ENCODE measurements at regions not wholly inside any gene's neighbourhood (a gene's known extent, or its start where the extent isn't known, plus 50 kb on each side); places are given as distances from the start of the nearest gene placed in this dataset.

DNA sequence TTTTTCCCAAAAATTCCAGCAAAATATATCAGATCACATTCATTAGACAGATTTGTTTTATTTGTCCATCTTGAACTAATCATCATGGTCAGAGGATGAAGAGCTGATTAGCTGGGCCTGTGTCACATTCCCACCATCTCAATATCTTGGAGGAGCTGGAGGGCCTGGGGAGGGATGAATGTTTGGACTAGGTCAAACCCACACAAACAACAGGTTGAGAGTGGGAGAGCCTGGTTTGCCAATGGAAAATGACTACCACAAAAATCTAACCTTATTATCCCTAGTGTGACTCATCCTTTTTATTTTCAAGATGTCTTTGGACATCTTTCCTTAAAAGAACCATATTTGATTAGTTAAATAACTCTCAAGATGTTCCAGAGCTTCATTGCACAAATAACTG is 242.4 kb downstream of the OGFRL1 start:
- TF ChIP-seq CTCF (IDR thresholded peaks at IDR 0.05) (no peak), POLR2A (IDR thresholded peaks at IDR 0.05) (no peak)
